Erythroblast (primary cell): ENCODE measurements at regions not wholly inside any gene's neighbourhood (a gene's known extent, or its start where the extent isn't known, plus 50 kb on each side); places are given as distances from the start of the nearest gene placed in this dataset.

Experiments
- GATA1 ChIP-seq: IDR thresholded peaks from 2 replicates; pipeline ENCODE4 v1.6.1; 2011; ENCODE audit warnings: low read depth, mild to moderate bottlenecking, control low read depth, low read length, moderate library complexity
- POLR2A ChIP-seq: IDR thresholded peaks from 2 replicates; pipeline ENCODE4 v1.6.1; 2011; ENCODE audit warnings: mild to moderate bottlenecking, low read length

GRCh38 chr16:56125922-56126321 is 65.4 kb upstream of the GNAO1 start:
- TF ChIP-seq POLR2A (no peak), GATA1 (no peak)
